ENCODE measurements at regions not wholly inside any gene's neighbourhood (a gene's known extent, or its start where the extent isn't known, plus 50 kb on each side); places are given as distances from the start of the nearest gene placed in this dataset.

- Histone ChIP-seq H3K27me3 (ENCODE audit: control insufficient read depth, low read length) (no peaks in the 10 kb centered on the region), H3K9me2 (replicated peaks; ENCODE audit: control insufficient read depth, low read length) (no peaks in the 10 kb centered on the region), H3K36me3 (ENCODE audit: control insufficient read depth, low read length) (no peaks in the 10 kb centered on the region), H3K4me3 (ENCODE audit: low read length) (no peak overlapping the region), H3K79me2 (ENCODE audit: control insufficient read depth, low read length) (no peaks in the 10 kb centered on the region), H3K4me2 (ENCODE audit: low read length) (no peak overlapping the region), H3K9me3 (ENCODE audit: control insufficient read depth, insufficient read depth, low read length) (no peaks in the 10 kb centered on the region), H3F3A (ENCODE audit: control insufficient read depth, insufficient read depth) (no peaks in the 10 kb centered on the region), H4K20me1 (ENCODE audit: control insufficient read depth, insufficient read depth, low read depth, low read length) (no peaks in the 10 kb centered on the region), H3K27ac (ENCODE audit: low read depth, low read length) (no peak overlapping the region), H3K4me1 (ENCODE audit: control insufficient read depth, low read length) (no peaks in the 10 kb centered on the region)
- no peak for TF ChIP-seq CTCF (IDR thresholded peaks at IDR 0.05; ENCODE audit: low read depth, low read length, poor library complexity, severe bottlenecking)
- TF ChIP-seq EZH2phosphoT487 (IDR thresholded peaks at IDR 0.05; ENCODE audit: borderline replicate concordance, low read length): no peak
These were observed 187.0 kb upstream of the EDNRB start for GRCh38 chr13:78105656-78106055.

GRCh38 chr13:78103936-78104335 lies 185.3 kb upstream of the EDNRB start:
- Histone ChIP-seq H4K20me1 (ENCODE audit: control insufficient read depth, insufficient read depth, low read depth, low read length) (no peaks in the 10 kb centered on the region), H3K27me3 (ENCODE audit: control insufficient read depth, low read length) (no peaks in the 10 kb centered on the region), H3K79me2 (ENCODE audit: control insufficient read depth, low read length) (no peaks in the 10 kb centered on the region), H3K9me3 (ENCODE audit: control insufficient read depth, insufficient read depth, low read length) (no peaks in the 10 kb centered on the region), H3K4me2 (ENCODE audit: low read length) (no peak overlapping the region), H3K9me2 (replicated peaks; ENCODE audit: control insufficient read depth, low read length) (no peaks in the 10 kb centered on the region), H3K4me3 (ENCODE audit: low read length) (no peak overlapping the region), H3K4me1 (ENCODE audit: control insufficient read depth, low read length) (no peaks in the 10 kb centered on the region), H3K27ac (ENCODE audit: low read depth, low read length) (no peak overlapping the region), H3F3A (ENCODE audit: control insufficient read depth, insufficient read depth) (no peaks in the 10 kb centered on the region), H3K36me3 (ENCODE audit: control insufficient read depth, low read length) (no peaks in the 10 kb centered on the region)
- TF ChIP-seq EZH2phosphoT487 (IDR thresholded peaks at IDR 0.05; ENCODE audit: borderline replicate concordance, low read length) (no peak), CTCF (IDR thresholded peaks at IDR 0.05; ENCODE audit: low read depth, low read length, poor library complexity, severe bottlenecking) (no peak)

- no peaks in the 10 kb centered on the region for H4K20me1 ChIP-seq (ENCODE audit: control insufficient read depth, insufficient read depth, low read depth, low read length)
- no peaks in the 10 kb centered on the region for H3K27me3 ChIP-seq (ENCODE audit: control insufficient read depth, low read length)
- no peaks in the 10 kb centered on the region for H3F3A ChIP-seq (ENCODE audit: control insufficient read depth, insufficient read depth)
- H3K27ac ChIP-seq (ENCODE audit: low read depth, low read length): no peak overlapping the region
- no peak overlapping the region for H3K4me3 ChIP-seq (ENCODE audit: low read length)
- no peaks in the 10 kb centered on the region for H3K79me2 ChIP-seq (ENCODE audit: control insufficient read depth, low read length)
- no peaks in the 10 kb centered on the region for H3K9me3 ChIP-seq (ENCODE audit: control insufficient read depth, insufficient read depth, low read length)
- H3K9me2 ChIP-seq (replicated peaks; ENCODE audit: control insufficient read depth, low read length): no peaks in the 10 kb centered on the region
- no peak overlapping the region for H3K4me2 ChIP-seq (ENCODE audit: low read length)
- H3K36me3 ChIP-seq (ENCODE audit: control insufficient read depth, low read length): no peaks in the 10 kb centered on the region
- TF ChIP-seq CTCF (IDR thresholded peaks at IDR 0.05; ENCODE audit: low read depth, low read length, poor library complexity, severe bottlenecking) (no peak), EZH2phosphoT487 (IDR thresholded peaks at IDR 0.05; ENCODE audit: borderline replicate concordance, low read length) (no peak)
- no peaks in the 10 kb centered on the region for H3K4me1 ChIP-seq (ENCODE audit: control insufficient read depth, low read length)
These were observed 184.1 kb upstream of the EDNRB start for GRCh38 chr13:78102741-78103140.

All from DOHH2 (cell line).